ENCODE measurements at regions not wholly inside any gene's neighbourhood (a gene's known extent, or its start where the extent isn't known, plus 50 kb on each side); places are given as distances from the start of the nearest gene placed in this dataset.

- no peaks in the 10 kb centered on the region for H3K36me3 ChIP-seq (ENCODE audit: control insufficient read depth, insufficient read depth, low read length)
- TF ChIP-seq CTCF (IDR thresholded peaks at IDR 0.05; ENCODE audit: insufficient read depth, low read length, poor library complexity, severe bottlenecking), result no peak
- no peak for DNase-seq (ENCODE audit: extremely low read depth, insufficient read length)
- peaks cover 3% of the 10 kb centered on the region; the same call in 1 of the 2 replicates for H3K27me3 ChIP-seq (replicated peaks; ENCODE audit: control insufficient read depth, insufficient read depth, low read length)
- H3K4me3 ChIP-seq (replicated peaks; ENCODE audit: low read depth, low read length), result no peak overlapping the region
Observed at GRCh38 chr5:71937921-71938698, 169.2 kb upstream of the MAP1B start.

GRCh38 chr5:71938895-71939294 is 168.4 kb upstream of the MAP1B start:
- H3K27me3 ChIP-seq (replicated peaks; ENCODE audit: control insufficient read depth, insufficient read depth, low read length), result peaks cover 3% of the 10 kb centered on the region; the same call in 1 of the 2 replicates
- no peak for TF ChIP-seq CTCF (IDR thresholded peaks at IDR 0.05; ENCODE audit: insufficient read depth, low read length, poor library complexity, severe bottlenecking)

GRCh38 chr5:71939452-71940230 is 167.6 kb upstream of the MAP1B start:
- H3K36me3 ChIP-seq (ENCODE audit: control insufficient read depth, insufficient read depth, low read length), result no peaks in the 10 kb centered on the region
- no peak for DNase-seq (ENCODE audit: extremely low read depth, insufficient read length)
- no peak for TF ChIP-seq CTCF (IDR thresholded peaks at IDR 0.05; ENCODE audit: insufficient read depth, low read length, poor library complexity, severe bottlenecking)

More at GRCh38 chr5:71938895-71939294, 168.4 kb upstream of the MAP1B start:
- H3K36me3 ChIP-seq (ENCODE audit: control insufficient read depth, insufficient read depth, low read length), result no peaks in the 10 kb centered on the region
- DNase-seq (ENCODE audit: extremely low read depth, insufficient read length), result no peak
- H3K4me3 ChIP-seq (replicated peaks; ENCODE audit: low read depth, low read length), result no peak overlapping the region

GRCh38 chr5:71943874-71944273 is 163.4 kb upstream of the MAP1B start:
- H3K27me3 ChIP-seq (replicated peaks; ENCODE audit: control insufficient read depth, insufficient read depth, low read length), result no peaks in the 10 kb centered on the region; the same call in 1 of the 2 replicates
- DNase-seq (ENCODE audit: extremely low read depth, insufficient read length), result no peak
- H3K36me3 ChIP-seq (ENCODE audit: control insufficient read depth, insufficient read depth, low read length), result no peaks in the 10 kb centered on the region
- H3K4me3 ChIP-seq (replicated peaks; ENCODE audit: low read depth, low read length), result no peak overlapping the region
- TF ChIP-seq CTCF (IDR thresholded peaks at IDR 0.05; ENCODE audit: insufficient read depth, low read length, poor library complexity, severe bottlenecking), result no peak

More at GRCh38 chr5:71939452-71940230, 167.6 kb upstream of the MAP1B start:
- H3K4me3 ChIP-seq (replicated peaks; ENCODE audit: low read depth, low read length), result no peak overlapping the region
- peaks cover 3% of the 10 kb centered on the region; the same call in 1 of the 2 replicates for H3K27me3 ChIP-seq (replicated peaks; ENCODE audit: control insufficient read depth, insufficient read depth, low read length)

GRCh38 chr5:71945436-71945835 is 161.8 kb upstream of the MAP1B start:
- H3K4me3 ChIP-seq (replicated peaks; ENCODE audit: low read depth, low read length), result no peak overlapping the region
- DNase-seq (ENCODE audit: extremely low read depth, insufficient read length), result no peak
- no peaks in the 10 kb centered on the region; the same call in 1 of the 2 replicates for H3K27me3 ChIP-seq (replicated peaks; ENCODE audit: control insufficient read depth, insufficient read depth, low read length)
- H3K36me3 ChIP-seq (ENCODE audit: control insufficient read depth, insufficient read depth, low read length), result no peaks in the 10 kb centered on the region
- no peak for TF ChIP-seq CTCF (IDR thresholded peaks at IDR 0.05; ENCODE audit: insufficient read depth, low read length, poor library complexity, severe bottlenecking)

All from GM06990 (cell line).